Loucy (cell line): ENCODE measurements at regions not wholly inside any gene's neighbourhood (a gene's known extent, or its start where the extent isn't known, plus 50 kb on each side); places are given as distances from the start of the nearest gene placed in this dataset.
"Not testable (repeated sequence)": the region's sequence is repeated elsewhere in the genome, so short reads cannot be mapped to it uniquely, and the experiment has no call there.

Source experiments
- H2AFZ ChIP-seq: fragments of 200-600 bp; sonication (generic); 2 replicates; pipeline ENCODE4 v1.6.0; 2016; ENCODE audit warnings: antibody characterized with exemption, mild to moderate bottlenecking, low read length, moderate library complexity
- H3F3A ChIP-seq: fragments of 200-600 bp; 2 replicates; pipeline ENCODE4 v1.6.0; 2016; ENCODE audit warnings: antibody characterized with exemption, low read depth, mild to moderate bottlenecking
- H3K27me3 ChIP-seq: fragments of 200-600 bp; sonication (generic); 2 replicates; pipeline ENCODE4 v1.6.1; 2014; ENCODE audit warnings: low read length, mild to moderate bottlenecking; ENCODE audit not compliant: insufficient read depth, poor library complexity, severe bottlenecking
- H3K36me3 ChIP-seq: fragments of 200-600 bp; sonication (generic); 2 replicates; pipeline ENCODE4 v1.6.1; 2016; ENCODE audit warnings: low read length; ENCODE audit not compliant: insufficient read depth
- H3K4me1 ChIP-seq: fragments of 200-600 bp; sonication (generic); 2 replicates; pipeline ENCODE4 v1.5.1; 2014; ENCODE audit warnings: low read length, mild to moderate bottlenecking; ENCODE audit not compliant: insufficient read depth, poor library complexity, severe bottlenecking
- H3K4me2 ChIP-seq: fragments of 200-600 bp; sonication (generic); 2 replicates; pipeline ENCODE4 v1.6.0; 2014; ENCODE audit warnings: antibody characterized with exemption, low read length, low read depth, mild to moderate bottlenecking; ENCODE audit not compliant: poor library complexity, severe bottlenecking
- H3K4me3 ChIP-seq: fragments of 200-600 bp; sonication (generic); 2 replicates; pipeline ENCODE4 v1.5.1; 2014; ENCODE audit warnings: low read length, mild to moderate bottlenecking, mixed read lengths; ENCODE audit not compliant: poor library complexity, severe bottlenecking
- H3K79me2 ChIP-seq: fragments of 200-600 bp; sonication (generic); 2 replicates; pipeline ENCODE4 v1.6.1; 2014; ENCODE audit warnings: low read length; ENCODE audit not compliant: insufficient read depth
- H3K9ac ChIP-seq: fragments of 200-600 bp; sonication (generic); 2 replicates; pipeline ENCODE4 v1.6.0; 2014; ENCODE audit warnings: mild to moderate bottlenecking, low read depth, low read length, moderate library complexity; ENCODE audit not compliant: poor library complexity, severe bottlenecking
- H3K9me2 ChIP-seq: fragments of 200-600 bp; sonication (generic); replicated peaks from 2 replicates; pipeline ENCODE4 v1.6.1; 2016; ENCODE audit warnings: low read depth, low read length, mixed read lengths
- H3K9me3 ChIP-seq: fragments of 200-600 bp; sonication (generic); 2 replicates; pipeline ENCODE4 v1.6.1; 2014; ENCODE audit warnings: mild to moderate bottlenecking, antibody characterized with exemption, low read length, low read depth; ENCODE audit not compliant: insufficient read depth
- H4K20me1 ChIP-seq: fragments of 200-600 bp; sonication (generic); 2 replicates; pipeline ENCODE4 v1.6.0; 2014; ENCODE audit warnings: antibody characterized with exemption, low read length, mild to moderate bottlenecking; ENCODE audit not compliant: insufficient read depth, poor library complexity, severe bottlenecking
- EZH2phosphoT487 ChIP-seq: fragments of 200-600 bp; IDR thresholded peaks from 2 replicates; pipeline ENCODE4 v1.6.1; 2018; ENCODE audit warnings: antibody characterized with exemption, mild to moderate bottlenecking, moderate library complexity, borderline replicate concordance
- TF ChIP-seq, protein P1 (sequence below): fragments of 200-600 bp; sonication (generic); conservative IDR thresholded peaks from 2 replicates; pipeline ENCODE4 v1.5.1; 2014; ENCODE audit warnings: mild to moderate bottlenecking, antibody characterized with exemption, low read length

DNA sequence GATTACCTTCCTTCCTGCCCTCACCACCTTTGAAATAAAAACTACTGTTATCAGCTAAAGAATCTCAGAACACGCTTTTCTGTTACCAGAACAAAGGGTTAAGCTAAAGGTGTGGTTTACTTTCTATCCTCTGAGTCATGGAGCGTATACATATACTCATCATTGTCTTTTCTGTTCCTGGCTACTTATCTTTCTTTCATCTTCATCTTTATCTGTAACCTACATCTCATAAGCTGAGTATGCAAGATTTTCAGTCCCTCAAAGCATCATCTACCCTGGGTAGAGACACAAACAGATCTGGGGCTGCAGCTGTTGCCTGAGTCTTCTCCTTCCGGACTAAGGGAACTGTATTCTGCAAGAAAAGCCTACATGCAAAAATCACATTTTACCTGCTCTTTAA, 75.6 kb downstream of the LMO4 start:
- H3F3A ChIP-seq = no peaks in the 10 kb centered on the region
- no peak for TF ChIP-seq EZH2phosphoT487
- TF ChIP-seq, protein P1, sequence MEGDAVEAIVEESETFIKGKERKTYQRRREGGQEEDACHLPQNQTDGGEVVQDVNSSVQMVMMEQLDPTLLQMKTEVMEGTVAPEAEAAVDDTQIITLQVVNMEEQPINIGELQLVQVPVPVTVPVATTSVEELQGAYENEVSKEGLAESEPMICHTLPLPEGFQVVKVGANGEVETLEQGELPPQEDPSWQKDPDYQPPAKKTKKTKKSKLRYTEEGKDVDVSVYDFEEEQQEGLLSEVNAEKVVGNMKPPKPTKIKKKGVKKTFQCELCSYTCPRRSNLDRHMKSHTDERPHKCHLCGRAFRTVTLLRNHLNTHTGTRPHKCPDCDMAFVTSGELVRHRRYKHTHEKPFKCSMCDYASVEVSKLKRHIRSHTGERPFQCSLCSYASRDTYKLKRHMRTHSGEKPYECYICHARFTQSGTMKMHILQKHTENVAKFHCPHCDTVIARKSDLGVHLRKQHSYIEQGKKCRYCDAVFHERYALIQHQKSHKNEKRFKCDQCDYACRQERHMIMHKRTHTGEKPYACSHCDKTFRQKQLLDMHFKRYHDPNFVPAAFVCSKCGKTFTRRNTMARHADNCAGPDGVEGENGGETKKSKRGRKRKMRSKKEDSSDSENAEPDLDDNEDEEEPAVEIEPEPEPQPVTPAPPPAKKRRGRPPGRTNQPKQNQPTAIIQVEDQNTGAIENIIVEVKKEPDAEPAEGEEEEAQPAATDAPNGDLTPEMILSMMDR = no peak
- no peak overlapping the region for H3K4me2 ChIP-seq
- no peaks in the 10 kb centered on the region for H4K20me1 ChIP-seq
- H3K79me2 ChIP-seq = no peaks in the 10 kb centered on the region
- H3K9me3 ChIP-seq = no peaks in the 10 kb centered on the region
- H3K9me2 ChIP-seq = no peaks in the 10 kb centered on the region
- no peak overlapping the region for H3K9ac ChIP-seq
- no peaks in the 10 kb centered on the region for H3K27me3 ChIP-seq
- H3K4me3 ChIP-seq = no peak overlapping the region
- H3K36me3 ChIP-seq = no peaks in the 10 kb centered on the region
- no peak overlapping the region for H2AFZ ChIP-seq
- peaks cover 12% of the 10 kb centered on the region for H3K4me1 ChIP-seq

- Histone ChIP-seq H3K9ac (no peak overlapping the region), H3K4me3 (no peak overlapping the region), H4K20me1 (no peaks in the 10 kb centered on the region), H3K79me2 (no peaks in the 10 kb centered on the region), H3K27me3 (no peaks in the 10 kb centered on the region), H3K36me3 (no peaks in the 10 kb centered on the region), H3K4me1 (peaks cover 14% of the 10 kb centered on the region), H3K9me3 (no peaks in the 10 kb centered on the region), H3K4me2 (no peak overlapping the region), H2AFZ (no peak overlapping the region), H3K9me2 (no peaks in the 10 kb centered on the region), H3F3A (no peaks in the 10 kb centered on the region)
- TF ChIP-seq EZH2phosphoT487 = no peak
- TF ChIP-seq, protein P1 = no peak
Observed at GRCh38 chr1:87408665-87409248, 80.1 kb downstream of the LMO4 start.

- H3K4me2 ChIP-seq = peak overlapping the region; percentile 23
Observed at GRCh38 chr1:87410776-87411480, 82.2 kb downstream of the LMO4 start.

GRCh38 chr1:87413846-87414245, 85.2 kb downstream of the LMO4 start:
- H4K20me1 ChIP-seq, H3K27me3 ChIP-seq, H3K4me1 ChIP-seq, H3K9ac ChIP-seq, H3K9me3 ChIP-seq, H3K9me2 ChIP-seq, H3K4me3 ChIP-seq, H2AFZ ChIP-seq, H3K79me2 ChIP-seq, H3F3A ChIP-seq, H3K4me2 ChIP-seq, H3K36me3 ChIP-seq: not testable (repeated sequence)

More at GRCh38 chr1:87410776-87411480, 82.2 kb downstream of the LMO4 start:
- H3F3A ChIP-seq = no peaks in the 10 kb centered on the region
- H3K79me2 ChIP-seq = no peaks in the 10 kb centered on the region
- TF ChIP-seq, protein P1 = no peak
- TF ChIP-seq EZH2phosphoT487 = no peak
- H3K36me3 ChIP-seq = no peaks in the 10 kb centered on the region
- H3K4me3 ChIP-seq = no peak overlapping the region
- no peak overlapping the region for H2AFZ ChIP-seq
- no peak overlapping the region for H3K9ac ChIP-seq
- no peaks in the 10 kb centered on the region for H3K9me3 ChIP-seq
- no peaks in the 10 kb centered on the region for H3K27me3 ChIP-seq
- no peaks in the 10 kb centered on the region for H4K20me1 ChIP-seq
- peaks cover 5% of the 10 kb centered on the region for H3K4me1 ChIP-seq
- no peaks in the 10 kb centered on the region for H3K9me2 ChIP-seq
